BE2C (cell line): ENCODE measurements at regions not wholly inside any gene's neighbourhood (a gene's known extent, or its start where the extent isn't known, plus 50 kb on each side); places are given as distances from the start of the nearest gene placed in this dataset.

ENCODE experiments used
- DNase-seq: peaks from one replicate; pipeline ENCODE4 v3.0.0-alpha.2; 2020
- H3K27me3 ChIP-seq: fragments of 250-450 bp; sonication (Bioruptor Pico); 2 replicates; pipeline ENCODE4 v1.5.1; 2020; ENCODE audit warnings: mild to moderate bottlenecking
- H3K36me3 ChIP-seq: fragments of 250-450 bp; sonication (Bioruptor Pico); 2 replicates; pipeline ENCODE4 v1.5.1; 2020; ENCODE audit warnings: mild to moderate bottlenecking
- H3K4me1 ChIP-seq: fragments of 250-450 bp; sonication (Bioruptor Pico); 2 replicates; pipeline ENCODE4 v1.5.1; 2020
- H3K4me3 ChIP-seq: 2 replicates; pipeline ENCODE4 v1.5.1; 2011; ENCODE audit warnings: low read depth, low read length
- H3K9me3 ChIP-seq: fragments of 250-450 bp; sonication (Bioruptor Pico); 2 replicates; pipeline ENCODE4 v1.5.1; 2020
- TF ChIP-seq, protein P1 (sequence below): IDR thresholded peaks from 2 replicates; pipeline ENCODE4 v1.5.1; 2012; ENCODE audit warnings: mild to moderate bottlenecking, low read depth, low read length

DNA sequence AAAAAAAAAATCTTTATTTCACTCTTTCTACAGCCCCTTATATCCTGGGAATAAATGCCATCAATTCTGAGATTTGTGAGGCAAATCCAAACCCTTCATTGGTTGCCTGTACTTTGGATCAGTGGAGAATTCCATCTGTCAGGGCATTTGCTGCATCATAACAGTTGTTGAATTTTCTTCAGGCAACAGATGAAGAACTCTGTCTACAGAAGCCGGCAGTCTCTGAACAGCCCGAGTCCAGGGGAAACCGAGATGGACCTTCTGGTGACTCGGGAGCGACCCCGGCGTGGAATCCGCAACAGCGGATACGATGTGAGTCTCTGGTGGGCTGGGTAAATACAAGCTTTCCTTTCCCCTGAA is 82.3 kb downstream of the C11orf91 start:
- TF ChIP-seq, protein P1, sequence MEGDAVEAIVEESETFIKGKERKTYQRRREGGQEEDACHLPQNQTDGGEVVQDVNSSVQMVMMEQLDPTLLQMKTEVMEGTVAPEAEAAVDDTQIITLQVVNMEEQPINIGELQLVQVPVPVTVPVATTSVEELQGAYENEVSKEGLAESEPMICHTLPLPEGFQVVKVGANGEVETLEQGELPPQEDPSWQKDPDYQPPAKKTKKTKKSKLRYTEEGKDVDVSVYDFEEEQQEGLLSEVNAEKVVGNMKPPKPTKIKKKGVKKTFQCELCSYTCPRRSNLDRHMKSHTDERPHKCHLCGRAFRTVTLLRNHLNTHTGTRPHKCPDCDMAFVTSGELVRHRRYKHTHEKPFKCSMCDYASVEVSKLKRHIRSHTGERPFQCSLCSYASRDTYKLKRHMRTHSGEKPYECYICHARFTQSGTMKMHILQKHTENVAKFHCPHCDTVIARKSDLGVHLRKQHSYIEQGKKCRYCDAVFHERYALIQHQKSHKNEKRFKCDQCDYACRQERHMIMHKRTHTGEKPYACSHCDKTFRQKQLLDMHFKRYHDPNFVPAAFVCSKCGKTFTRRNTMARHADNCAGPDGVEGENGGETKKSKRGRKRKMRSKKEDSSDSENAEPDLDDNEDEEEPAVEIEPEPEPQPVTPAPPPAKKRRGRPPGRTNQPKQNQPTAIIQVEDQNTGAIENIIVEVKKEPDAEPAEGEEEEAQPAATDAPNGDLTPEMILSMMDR: no peak
- no peaks in the 10 kb centered on the region for H3K9me3 ChIP-seq
- H3K4me3 ChIP-seq: no peak overlapping the region
- no peaks in the 10 kb centered on the region for H3K4me1 ChIP-seq
- H3K27me3 ChIP-seq: no peaks in the 10 kb centered on the region
- H3K36me3 ChIP-seq: no peaks in the 10 kb centered on the region
- DNase-seq: no peak

DNA sequence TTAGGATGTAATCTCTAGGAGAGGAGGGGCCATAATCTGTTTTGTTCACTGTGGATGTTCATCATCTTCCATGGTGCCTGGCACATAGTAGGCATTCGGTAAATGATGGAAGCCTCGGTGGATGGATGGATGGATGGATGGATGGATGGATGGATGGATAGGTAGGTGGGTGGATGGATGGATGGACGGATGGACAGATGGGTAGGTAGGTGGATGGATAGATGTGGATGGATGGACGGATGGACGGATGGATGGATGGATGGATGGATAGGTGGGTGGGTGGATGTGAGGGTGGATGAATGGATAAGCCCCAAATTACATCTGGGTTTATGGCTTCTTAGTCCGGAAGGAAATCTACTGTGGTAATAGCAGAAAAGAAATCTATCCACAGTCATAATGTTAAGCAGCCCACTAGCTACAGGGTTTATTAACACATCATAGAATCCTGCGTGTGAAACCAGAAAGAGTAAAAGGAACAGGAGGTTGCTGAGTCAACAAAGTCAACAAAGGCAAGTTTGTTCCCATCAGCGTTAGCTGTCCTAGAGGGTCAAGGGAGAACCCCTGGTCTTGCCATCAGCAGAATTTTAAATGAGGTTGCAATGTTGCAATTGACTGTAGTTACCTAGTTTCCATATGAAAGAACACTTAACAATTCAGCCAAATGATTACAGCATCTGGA is 82.8 kb downstream of the C11orf91 start:
- H3K36me3 ChIP-seq: no peaks in the 10 kb centered on the region
- DNase-seq: no peak
- no peaks in the 10 kb centered on the region for H3K9me3 ChIP-seq
- no peaks in the 10 kb centered on the region for H3K4me1 ChIP-seq
- TF ChIP-seq, protein P1: no peak
- no peak overlapping the region for H3K4me3 ChIP-seq
- H3K27me3 ChIP-seq: no peaks in the 10 kb centered on the region

DNA sequence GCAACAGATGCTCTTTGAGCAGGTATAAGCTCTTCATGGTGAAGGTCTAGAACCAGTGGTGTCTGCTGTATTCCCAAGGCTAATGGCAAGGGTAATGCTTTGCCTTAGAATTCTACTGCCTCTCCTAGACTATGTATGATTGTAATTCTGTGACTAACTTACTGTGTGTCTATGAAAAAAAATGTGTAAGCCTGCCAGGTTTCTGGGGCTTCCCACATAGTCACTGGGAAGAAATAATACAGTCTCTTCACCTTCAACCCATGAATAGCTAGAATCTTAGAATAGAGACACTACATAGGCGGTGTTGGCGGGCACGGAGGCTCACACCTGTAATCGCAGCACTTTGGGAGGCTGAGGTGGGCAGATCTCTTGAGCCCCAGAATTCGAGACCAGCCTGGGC is 84.1 kb downstream of the C11orf91 start:
- TF ChIP-seq, protein P1: no peak
- no peaks in the 10 kb centered on the region for H3K27me3 ChIP-seq
- H3K36me3 ChIP-seq: no peaks in the 10 kb centered on the region
- H3K9me3 ChIP-seq: no peaks in the 10 kb centered on the region
- no peak overlapping the region for H3K4me3 ChIP-seq
- H3K4me1 ChIP-seq: no peaks in the 10 kb centered on the region
- no peak for DNase-seq

DNA sequence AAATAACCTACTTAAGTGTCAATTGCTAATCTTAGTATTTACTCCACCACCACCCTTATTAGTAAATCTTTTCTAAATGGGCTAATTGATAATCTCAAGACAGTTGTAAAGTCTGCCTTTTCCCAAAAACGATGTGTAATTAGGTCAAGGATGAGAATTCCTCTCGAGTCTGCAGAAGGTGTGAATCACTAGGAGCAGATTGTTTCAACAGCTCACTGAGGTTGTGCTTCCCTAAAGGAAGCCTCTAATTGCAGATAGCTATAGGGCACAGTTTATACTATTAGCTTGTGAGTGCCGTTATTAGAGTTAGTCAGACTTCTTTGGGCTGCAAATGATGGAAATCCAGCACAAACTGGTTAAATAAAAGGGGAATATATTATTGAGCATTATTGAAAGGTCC is 84.9 kb downstream of the C11orf91 start:
- Histone ChIP-seq H3K27me3 (no peaks in the 10 kb centered on the region), H3K4me3 (no peak overlapping the region), H3K36me3 (no peaks in the 10 kb centered on the region), H3K4me1 (no peaks in the 10 kb centered on the region), H3K9me3 (no peaks in the 10 kb centered on the region)
- no peak for DNase-seq
- TF ChIP-seq, protein P1: no peak

DNA sequence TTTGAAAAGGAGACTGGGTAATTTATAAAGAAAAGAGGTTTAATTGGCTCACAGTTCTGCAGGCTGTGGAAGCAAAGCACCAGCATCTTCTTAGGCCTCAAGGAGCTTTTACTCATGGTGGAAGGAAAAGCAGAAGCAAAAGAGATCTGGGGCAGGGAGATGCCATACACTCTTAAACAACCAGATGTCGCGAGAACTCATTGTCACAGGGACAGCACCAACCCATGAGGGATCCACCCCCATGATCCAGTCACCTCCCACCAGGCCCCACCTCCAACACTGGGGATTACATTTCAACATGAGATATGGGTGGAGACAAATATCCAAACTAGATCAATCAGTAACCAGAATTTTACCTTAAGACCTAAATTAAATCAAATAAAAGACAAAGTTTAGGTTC is 87.2 kb downstream of the C11orf91 start:
- TF ChIP-seq, protein P1: no peak
- no peaks in the 10 kb centered on the region for H3K4me1 ChIP-seq
- H3K36me3 ChIP-seq: no peaks in the 10 kb centered on the region
- H3K9me3 ChIP-seq: no peaks in the 10 kb centered on the region
- no peaks in the 10 kb centered on the region for H3K27me3 ChIP-seq
- DNase-seq: no peak
- H3K4me3 ChIP-seq: no peak overlapping the region

DNA sequence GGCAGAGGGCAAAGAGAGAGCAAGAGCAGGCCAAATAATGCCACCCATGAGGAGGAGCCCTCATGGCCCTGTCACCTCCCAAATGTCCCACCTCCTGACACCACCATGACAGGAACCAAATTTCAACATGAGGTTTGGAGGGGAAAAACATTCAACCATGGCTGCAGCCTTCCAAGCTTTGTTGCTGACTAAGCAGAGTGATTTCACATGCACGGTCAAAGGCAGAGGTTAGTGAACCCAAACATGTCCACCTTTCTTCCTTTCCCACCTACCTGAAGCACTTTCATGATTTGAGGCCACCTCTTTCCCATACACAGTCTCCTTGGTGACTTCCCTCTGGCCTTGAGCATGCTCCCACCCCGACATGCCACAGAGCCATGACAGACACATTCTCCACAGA is 89.7 kb downstream of the C11orf91 start:
- H3K36me3 ChIP-seq: no peaks in the 10 kb centered on the region
- no peaks in the 10 kb centered on the region for H3K27me3 ChIP-seq
- DNase-seq: no peak
- TF ChIP-seq, protein P1: no peak
- H3K9me3 ChIP-seq: no peaks in the 10 kb centered on the region
- no peak overlapping the region for H3K4me3 ChIP-seq
- no peaks in the 10 kb centered on the region for H3K4me1 ChIP-seq
